B cell (primary cell): ENCODE measurements at regions not wholly inside any gene's neighbourhood (a gene's known extent, or its start where the extent isn't known, plus 50 kb on each side); places are given as distances from the start of the nearest gene placed in this dataset.

ENCODE experiments used
- ATAC-seq: fragments of 200-7000 bp; cut with Tn5 transposase; one replicate; pipeline ENCODE4 v1.10.0; 2021; ENCODE audit warnings: low read depth, mild to moderate bottlenecking, moderate number of reproducible peaks, moderate library complexity
- CTCF ChIA-PET: fragments of 350-600 bp; sonication (Branson Sonifier 250); formaldehyde crosslinking; loops from one replicate; lab custom pipeline; 2021; ENCODE audit warnings: antibody characterized with exemption, inconsistent platforms; lab: Charles Lee
- POLR2A ChIA-PET: fragments of 350-600 bp; sonication (Branson Sonifier 250); formaldehyde crosslinking; loops from one replicate; lab custom pipeline; 2021; ENCODE audit warnings: antibody characterized with exemption; lab: Charles Lee
- DNase-seq: peaks from one replicate; pipeline ENCODE4 v3.0.0; 2013
- H2AFZ ChIP-seq: 2 replicates; pipeline ENCODE4 v1.6.1; 2012; ENCODE audit warnings: mild to moderate bottlenecking, low read depth, low read length; ENCODE audit not compliant: insufficient read depth, poor library complexity, severe bottlenecking
- H3K27ac ChIP-seq, 2 donors: 1 replicate in 1 of 2; 2 replicates in 1 of 2; pipeline ENCODE4 v1.5.1; 2012 to 2013; ENCODE audit warnings: low read length in 2 of 2, mild to moderate bottlenecking in 2 of 2, moderate library complexity in 1 of 2
- H3K27me3 ChIP-seq, 4 experiments: fragments of 200-600 bp in 1 of 4; sonication (generic) in 1 of 4; replicated peaks in 1 of 4; 1 replicate in 2 of 4; 2 replicates in 2 of 4; pipeline versions ENCODE4 v1.6.1 to v1.7.0; 2013 to 2016; ENCODE audit warnings: low read length in 3 of 4, mild to moderate bottlenecking in 2 of 4, mixed read lengths in 1 of 4, moderate library complexity in 1 of 4; ENCODE audit not compliant: insufficient read depth in 4 of 4, control insufficient read depth in 3 of 4; ENCODE audit errors: control extremely low read depth in 1 of 4
- H3K36me3 ChIP-seq, 2 experiments: replicated peaks in 1 of 2; 1 replicate in 1 of 2; 2 replicates in 1 of 2; pipeline versions ENCODE4 v1.6.1 to v1.7.1; 2013; ENCODE audit warnings: low read length in 1 of 2; ENCODE audit not compliant: insufficient read depth in 2 of 2, control insufficient read depth in 1 of 2; ENCODE audit errors: control extremely low read depth in 1 of 2, extremely low read depth in 1 of 2
- H3K4me1 ChIP-seq, 2 donors: fragments of 200-600 bp in 1 of 2; sonication (generic) in 1 of 2; 1 replicate in 1 of 2; 2 replicates in 1 of 2; pipeline versions ENCODE4 v1.5.1 to v1.6.1; 2013 to 2017; ENCODE audit warnings: low read length in 2 of 2; ENCODE audit not compliant: control insufficient read depth in 2 of 2, insufficient read depth in 2 of 2
- H3K4me2 ChIP-seq: replicated peaks from 2 replicates; pipeline ENCODE3; 2012; ENCODE audit warnings: mild to moderate bottlenecking, low read depth, low read length; ENCODE audit not compliant: poor library complexity, severe bottlenecking
- H3K4me3 ChIP-seq, 5 experiments: fragments of 200-600 bp in 1 of 5; sonication (generic) in 1 of 5; 1 replicate in 3 of 5; 2 replicates in 2 of 5; pipeline versions ENCODE4 v1.5.1 to v1.7.0; 2011 to 2016; ENCODE audit warnings: low read length in 4 of 5, mild to moderate bottlenecking in 4 of 5, low read depth in 2 of 5, control low read depth in 1 of 5, moderate library complexity in 1 of 5; ENCODE audit not compliant: insufficient read depth in 1 of 5; ENCODE audit errors: control extremely low read depth in 1 of 5, extremely low read depth in 1 of 5
- H3K79me2 ChIP-seq: fragments of 200-600 bp; sonication (generic); one replicate; pipeline ENCODE4 v1.6.0; 2016; ENCODE audit warnings: low read length; ENCODE audit not compliant: control insufficient read depth, insufficient read depth
- H3K9ac ChIP-seq: fragments of 200-600 bp; sonication (generic); 2 replicates; pipeline ENCODE4 v1.6.1; 2017; ENCODE audit warnings: mild to moderate bottlenecking, low read length, moderate library complexity
- H3K9me3 ChIP-seq, 3 donors: one replicate each; pipeline versions ENCODE4 v1.6.1 to v1.7.1; 2013; ENCODE audit warnings: low read length in 2 of 3; ENCODE audit not compliant: control insufficient read depth in 2 of 3, insufficient read depth in 1 of 3; ENCODE audit errors: control extremely low read depth in 1 of 3
- H4K20me1 ChIP-seq: 2 replicates; pipeline ENCODE4 v1.6.0; 2012; ENCODE audit warnings: mild to moderate bottlenecking, low read length; ENCODE audit not compliant: insufficient read depth, control insufficient read depth, poor library complexity, severe bottlenecking
- H3K27ac Mint-ChIP-seq: one replicate; pipeline ENCODE4 v1.8.0; 2021; ENCODE audit warnings: mixed read lengths
- H3K27me3 Mint-ChIP-seq: one replicate; pipeline ENCODE4 v1.8.0; 2021; ENCODE audit warnings: mixed read lengths
- H3K4me1 Mint-ChIP-seq: one replicate; pipeline ENCODE4 v1.8.0; 2021; ENCODE audit warnings: mixed read lengths
- H3K4me3 Mint-ChIP-seq: one replicate; pipeline ENCODE4 v1.8.0; 2021; ENCODE audit warnings: mixed read lengths
- H3K9me3 Mint-ChIP-seq: one replicate; pipeline ENCODE4 v1.8.0; 2022; ENCODE audit warnings: mixed read lengths; ENCODE audit not compliant: insufficient read depth
- CTCF ChIP-seq: fragments of 200-600 bp; IDR thresholded peaks from one replicate; pipeline ENCODE4 v1.8.0; 2022; ENCODE audit warnings: antibody characterized with exemption, mild to moderate bottlenecking
- EZH2 ChIP-seq: IDR thresholded peaks from 2 replicates; pipeline ENCODE4 v1.6.1; 2012; ENCODE audit warnings: borderline replicate concordance, low read depth, mild to moderate bottlenecking, moderate library complexity, low read length; ENCODE audit not compliant: insufficient read depth, poor library complexity, severe bottlenecking
- WGBS: methylation state at CpG from one replicate; pipeline ENCODE4 v1.1.5; 2013; ENCODE audit warnings: missing lambda C conversion rate; ENCODE audit not compliant: insufficient coverage; 5-methylcytosine and 5-hydroxymethylcytosine counted together
- intact Hi-C: fragments of 100-400 bp; cut with micrococcal nuclease; formaldehyde crosslinking; loops from one replicate; pipeline ENCODE4 v1.10.0; 2022

GRCh38 chr3:176359211-176359610 lies 838.1 kb downstream of the TBL1XR1 start:
- Histone ChIP-seq H3K9ac (no peak overlapping the region), H3K27me3 (no peaks in the 10 kb centered on the region), H3K4me3 (no peak overlapping the region), H3K79me2 (no peaks in the 10 kb centered on the region), H4K20me1 (no peaks in the 10 kb centered on the region), H2AFZ (no peak overlapping the region), H3K4me1 (no peaks in the 10 kb centered on the region), H3K27ac (no peak overlapping the region), H3K36me3 (no peaks in the 10 kb centered on the region), H3K9me3 (peaks cover 0 to 7% (median 0%) of the 10 kb centered on the region in 3 donors), H3K4me2 (no peak overlapping the region)
- intact Hi-C loops = no loop called here
- H3K4me3 Mint-ChIP-seq = no peak overlapping the region
- DNase-seq (no peak), ATAC-seq (no peak)
- ChIA-PET CTCF (no interaction called here), POLR2A (no interaction called here)
- no peak for TF ChIP-seq CTCF
- peaks cover 4% of the 10 kb centered on the region for H3K9me3 Mint-ChIP-seq
- H3K27me3 Mint-ChIP-seq = no peaks in the 10 kb centered on the region
- no peaks in the 10 kb centered on the region for H3K4me1 Mint-ChIP-seq
- H3K27ac Mint-ChIP-seq = no peak overlapping the region
- WGBS = 80% methylated on average over 2 of the region's 3 CpGs

GRCh38 chr3:176357891-176358290 lies 839.4 kb downstream of the TBL1XR1 start:
- intact Hi-C loops = no loop called here
- no peaks in the 10 kb centered on the region for H3K27me3 Mint-ChIP-seq
- DNase-seq (no peak), ATAC-seq (no peak)
- Histone ChIP-seq H3K36me3 (no peaks in the 10 kb centered on the region), H3K4me1 (no peaks in the 10 kb centered on the region), H3K4me3 (no peak overlapping the region), H3K27ac (no peak overlapping the region), H3K79me2 (no peaks in the 10 kb centered on the region), H4K20me1 (no peaks in the 10 kb centered on the region), H3K9ac (no peak overlapping the region), H3K4me2 (no peak overlapping the region), H3K9me3 (peaks cover 0 to 7% (median 0%) of the 10 kb centered on the region in 3 donors), H2AFZ (no peak overlapping the region), H3K27me3 (no peaks in the 10 kb centered on the region)
- POLR2A ChIA-PET = no interaction called here
- H3K9me3 Mint-ChIP-seq = peaks cover 4% of the 10 kb centered on the region
- H3K27ac Mint-ChIP-seq = no peak overlapping the region
- CTCF ChIA-PET = no interaction called here
- TF ChIP-seq EZH2 (no peak), CTCF (no peak)
- H3K4me3 Mint-ChIP-seq = no peak overlapping the region
- no peaks in the 10 kb centered on the region for H3K4me1 Mint-ChIP-seq
